Activated B cell treated with CpG ODN at 0.5 μM for 24 hours (primary cell): ENCODE measurements at regions not wholly inside any gene's neighbourhood (a gene's known extent, or its start where the extent isn't known, plus 50 kb on each side); places are given as distances from the start of the nearest gene placed in this dataset.

ENCODE experiments used
- ATAC-seq: fragments of 200-7000 bp; cut with Tn5 transposase; one replicate; pipeline ENCODE4 v1.10.0; 2021; ENCODE audit warnings: low read depth, mild to moderate bottlenecking, moderate library complexity
- CTCF ChIA-PET: fragments of 350-600 bp; sonication (Branson Sonifier 250); formaldehyde crosslinking; loops from one replicate; lab custom pipeline; 2021; ENCODE audit warnings: antibody characterized with exemption; lab: Charles Lee
- POLR2A ChIA-PET: fragments of 350-600 bp; sonication (Branson Sonifier 250); formaldehyde crosslinking; loops from one replicate; lab custom pipeline; 2021; ENCODE audit warnings: antibody characterized with exemption; lab: Charles Lee
- DNase-seq: peaks from one replicate; pipeline ENCODE4 v3.0.0; 2022
- H3K27ac Mint-ChIP-seq: one replicate; pipeline ENCODE4 v1.8.0; 2020; ENCODE audit warnings: mixed read lengths
- H3K27me3 Mint-ChIP-seq: one replicate; pipeline ENCODE4 v1.8.0; 2021; ENCODE audit warnings: mixed read lengths
- H3K36me3 Mint-ChIP-seq: one replicate; pipeline ENCODE4 v1.8.0; 2021; ENCODE audit warnings: low read depth, mixed read lengths
- H3K4me1 Mint-ChIP-seq: one replicate; pipeline ENCODE4 v1.8.0; 2021; ENCODE audit warnings: mixed read lengths
- H3K4me3 Mint-ChIP-seq: one replicate; pipeline ENCODE4 v1.8.0; 2020; ENCODE audit warnings: mild to moderate bottlenecking, mixed read lengths
- H3K9me3 Mint-ChIP-seq: one replicate; pipeline ENCODE4 v1.8.0; 2020; ENCODE audit warnings: mixed read lengths
- intact Hi-C: fragments of 100-400 bp; cut with micrococcal nuclease; formaldehyde crosslinking; loops from one replicate; pipeline ENCODE4 v1.15.1; 2024
- TF ChIP-seq, protein P1 (sequence below): fragments of 200-600 bp; IDR thresholded peaks from one replicate; pipeline ENCODE4 v1.8.0; 2022; ENCODE audit warnings: antibody characterized with exemption, mild to moderate bottlenecking

DNA sequence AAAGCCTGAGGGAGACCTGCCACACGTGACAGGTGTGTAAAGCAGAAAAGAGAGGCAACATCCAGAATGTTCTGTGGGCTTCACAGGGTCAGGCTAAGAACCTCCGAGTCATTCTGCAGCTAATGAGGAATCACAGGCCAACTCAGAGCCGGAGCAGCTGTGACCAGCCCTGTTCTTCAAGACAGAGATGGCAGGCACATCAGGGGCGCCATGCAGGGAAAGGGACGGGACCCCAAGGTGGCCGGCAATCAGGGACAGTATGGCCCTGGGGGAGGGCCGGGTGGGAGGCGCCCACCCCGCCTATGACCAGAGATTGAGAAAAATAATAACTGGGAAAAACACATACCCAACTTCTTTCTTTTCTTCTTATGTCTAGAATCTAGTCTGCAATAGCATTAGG lies 316.7 kb upstream of the SALL3 start:
- DNase-seq (no peak), ATAC-seq (no peak)
- no peaks in the 10 kb centered on the region for H3K4me1 Mint-ChIP-seq
- H3K27me3 Mint-ChIP-seq, result no peaks in the 10 kb centered on the region
- POLR2A ChIA-PET, result no interaction called here
- intact Hi-C loops, result loop anchor here (10.0 kb wide), 1 partner anchor 582 kb away; no protein-coding TSS in a partner anchor
- H3K27ac Mint-ChIP-seq, result no peak overlapping the region
- H3K36me3 Mint-ChIP-seq, result no peaks in the 10 kb centered on the region
- TF ChIP-seq, protein P1, sequence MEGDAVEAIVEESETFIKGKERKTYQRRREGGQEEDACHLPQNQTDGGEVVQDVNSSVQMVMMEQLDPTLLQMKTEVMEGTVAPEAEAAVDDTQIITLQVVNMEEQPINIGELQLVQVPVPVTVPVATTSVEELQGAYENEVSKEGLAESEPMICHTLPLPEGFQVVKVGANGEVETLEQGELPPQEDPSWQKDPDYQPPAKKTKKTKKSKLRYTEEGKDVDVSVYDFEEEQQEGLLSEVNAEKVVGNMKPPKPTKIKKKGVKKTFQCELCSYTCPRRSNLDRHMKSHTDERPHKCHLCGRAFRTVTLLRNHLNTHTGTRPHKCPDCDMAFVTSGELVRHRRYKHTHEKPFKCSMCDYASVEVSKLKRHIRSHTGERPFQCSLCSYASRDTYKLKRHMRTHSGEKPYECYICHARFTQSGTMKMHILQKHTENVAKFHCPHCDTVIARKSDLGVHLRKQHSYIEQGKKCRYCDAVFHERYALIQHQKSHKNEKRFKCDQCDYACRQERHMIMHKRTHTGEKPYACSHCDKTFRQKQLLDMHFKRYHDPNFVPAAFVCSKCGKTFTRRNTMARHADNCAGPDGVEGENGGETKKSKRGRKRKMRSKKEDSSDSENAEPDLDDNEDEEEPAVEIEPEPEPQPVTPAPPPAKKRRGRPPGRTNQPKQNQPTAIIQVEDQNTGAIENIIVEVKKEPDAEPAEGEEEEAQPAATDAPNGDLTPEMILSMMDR, result no peak
- CTCF ChIA-PET, result no interaction called here
- no peaks in the 10 kb centered on the region for H3K9me3 Mint-ChIP-seq
- H3K4me3 Mint-ChIP-seq, result no peak overlapping the region

DNA sequence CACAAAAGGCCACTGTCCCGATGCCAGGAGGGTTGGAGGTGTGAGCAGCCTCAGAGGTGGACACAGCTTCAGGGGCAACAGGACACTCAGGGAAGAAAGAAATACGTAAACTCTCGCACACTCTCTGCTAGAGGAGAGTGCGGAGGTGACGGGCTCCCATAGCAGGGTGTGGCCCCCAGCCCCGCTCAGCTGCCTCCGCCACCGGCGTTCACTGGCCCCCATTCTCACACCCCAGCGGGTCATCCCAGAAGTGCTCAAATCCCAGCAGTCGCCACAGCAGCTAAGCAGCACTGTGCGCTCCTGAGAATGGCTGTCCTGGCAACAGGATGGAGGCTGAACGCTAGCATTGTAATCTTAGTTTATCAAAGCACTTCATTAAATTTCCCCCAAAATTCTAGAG lies 315.6 kb upstream of the SALL3 start:
- no peaks in the 10 kb centered on the region for H3K36me3 Mint-ChIP-seq
- DNase-seq (no peak), ATAC-seq (no peak)
- ChIA-PET CTCF (no interaction called here), POLR2A (no interaction called here)
- H3K4me1 Mint-ChIP-seq, result no peaks in the 10 kb centered on the region
- H3K27ac Mint-ChIP-seq, result no peak overlapping the region
- H3K9me3 Mint-ChIP-seq, result no peaks in the 10 kb centered on the region
- TF ChIP-seq, protein P1, result no peak
- no peak overlapping the region for H3K4me3 Mint-ChIP-seq
- intact Hi-C loops, result loop anchor here (10.0 kb wide), 1 partner anchor 581 kb away; no protein-coding TSS in a partner anchor
- no peaks in the 10 kb centered on the region for H3K27me3 Mint-ChIP-seq

DNA sequence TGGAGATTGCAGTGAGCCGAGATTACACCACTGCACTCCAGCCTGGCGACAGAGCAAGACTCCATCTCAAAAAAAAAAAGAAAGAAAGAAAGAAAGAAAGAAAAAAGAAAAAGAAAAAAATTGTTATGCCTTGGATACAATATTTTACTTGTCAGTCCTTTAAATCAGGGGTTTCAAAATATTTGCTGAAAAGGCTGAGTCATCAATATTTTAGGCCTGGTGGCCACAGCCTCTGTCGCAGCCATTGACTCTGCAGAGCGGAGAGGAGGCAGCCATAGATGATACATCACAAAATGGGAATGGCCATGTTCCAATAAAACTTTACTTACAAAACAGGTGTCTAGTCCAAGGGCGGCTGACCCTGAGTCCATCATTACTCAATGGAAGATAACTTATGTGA lies 314.8 kb upstream of the SALL3 start:
- Mint-ChIP-seq H3K36me3 (no peaks in the 10 kb centered on the region), H3K9me3 (no peaks in the 10 kb centered on the region), H3K4me1 (no peaks in the 10 kb centered on the region), H3K4me3 (no peak overlapping the region), H3K27me3 (no peaks in the 10 kb centered on the region), H3K27ac (no peak overlapping the region)
- ChIA-PET POLR2A (no interaction called here), CTCF (no interaction called here)
- no peak for DNase-seq
- intact Hi-C loops, result loop anchor here (10.0 kb wide), 1 partner anchor 580 kb away; no protein-coding TSS in a partner anchor
- no peak for ATAC-seq
- TF ChIP-seq, protein P1, result no peak

DNA sequence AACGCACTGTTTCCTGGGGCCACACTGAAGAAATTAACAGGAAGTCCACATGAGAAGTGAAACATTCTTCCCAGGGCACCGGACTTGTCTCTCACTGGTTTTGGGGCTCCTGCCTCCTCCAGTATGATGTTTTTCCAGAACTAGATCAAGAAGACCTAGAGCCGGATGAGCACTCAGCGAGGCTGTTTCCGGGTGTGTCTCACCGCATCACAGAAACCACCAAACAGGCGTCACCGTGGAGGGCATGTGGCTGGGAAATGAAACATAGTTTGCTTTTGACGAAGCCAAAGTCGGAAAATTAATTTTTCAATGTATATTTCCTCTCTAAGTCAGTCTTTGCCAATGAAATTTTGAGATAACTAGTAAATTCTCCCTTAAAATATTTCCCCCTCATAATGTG lies 314.0 kb upstream of the SALL3 start:
- TF ChIP-seq, protein P1, result no peak
- H3K27me3 Mint-ChIP-seq, result no peaks in the 10 kb centered on the region
- no peak for ATAC-seq
- no peak overlapping the region for H3K27ac Mint-ChIP-seq
- intact Hi-C loops, result loop anchor here (10.0 kb wide), 1 partner anchor 579 kb away; no protein-coding TSS in a partner anchor
- no peak for DNase-seq
- H3K4me1 Mint-ChIP-seq, result no peaks in the 10 kb centered on the region
- ChIA-PET CTCF (no interaction called here), POLR2A (no interaction called here)
- H3K36me3 Mint-ChIP-seq, result no peaks in the 10 kb centered on the region
- no peaks in the 10 kb centered on the region for H3K9me3 Mint-ChIP-seq
- no peak overlapping the region for H3K4me3 Mint-ChIP-seq

DNA sequence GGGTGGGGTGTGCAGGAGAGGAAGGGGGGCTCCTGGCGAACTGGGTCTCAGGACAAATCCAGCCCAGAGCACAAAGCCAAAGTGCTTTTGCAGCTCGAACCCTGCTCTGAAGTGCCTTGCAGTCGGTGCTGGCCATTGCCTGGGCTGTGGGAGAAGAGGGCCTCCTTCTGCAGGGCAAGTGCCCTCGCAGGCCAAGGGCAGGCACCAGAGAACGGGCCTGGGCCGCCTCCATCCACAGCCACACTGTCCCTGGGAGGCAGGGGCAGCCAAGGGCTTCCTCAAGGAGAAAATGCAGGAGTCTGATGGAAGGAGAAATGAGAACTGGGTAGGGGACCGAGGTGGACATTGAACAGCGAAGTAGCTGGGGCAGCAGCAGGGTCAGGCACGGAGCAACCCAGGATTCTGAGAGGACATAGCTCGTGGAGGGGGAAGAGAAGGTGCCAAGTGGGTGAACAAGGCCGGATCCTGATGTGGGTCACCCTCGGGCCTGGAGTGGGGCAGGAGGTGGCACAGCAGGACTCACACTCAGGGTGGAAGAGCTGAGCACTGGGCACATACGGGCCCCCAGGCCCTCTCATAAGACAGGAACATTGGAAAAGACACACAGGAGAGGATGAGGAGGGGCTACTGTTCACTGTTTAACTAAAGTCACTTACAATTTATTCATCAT lies 312.8 kb upstream of the SALL3 start:
- no peaks in the 10 kb centered on the region for H3K36me3 Mint-ChIP-seq
- no peaks in the 10 kb centered on the region for H3K9me3 Mint-ChIP-seq
- no peak overlapping the region for H3K27ac Mint-ChIP-seq
- POLR2A ChIA-PET, result interaction anchor here (0.6 kb wide), 1 partner anchor 270 kb away, joined by 7 read pairs; no protein-coding TSS in a partner anchor
- no peaks in the 10 kb centered on the region for H3K4me1 Mint-ChIP-seq
- CTCF ChIA-PET, result no interaction called here
- no peaks in the 10 kb centered on the region for H3K27me3 Mint-ChIP-seq
- TF ChIP-seq, protein P1, result no peak
- no peak for ATAC-seq
- intact Hi-C loops, result loop anchor here (10.0 kb wide), 1 partner anchor 578 kb away; no protein-coding TSS in a partner anchor
- no peak overlapping the region for H3K4me3 Mint-ChIP-seq
- no peak for DNase-seq
